OCI-LY7 (cell line): ENCODE measurements at regions not wholly inside any gene's neighbourhood (a gene's known extent, or its start where the extent isn't known, plus 50 kb on each side); places are given as distances from the start of the nearest gene placed in this dataset.
A peak's percentile ranks its signal among the peaks of the same experiment; 100 is the strongest.

Experiments used
- BruUV-seq: library from RNA; stranded (reverse); fragments of 400-500 nt; replicated peaks from 2 replicates; lab custom pipeline; 2021; lab: Mats Ljungman, UMichigan
- CTCF ChIA-PET: fragments of 300-600 bp; sonication (Branson Sonifier 250); formaldehyde crosslinking; loops from one replicate; lab custom pipeline; 2022; ENCODE audit warnings: antibody characterized with exemption; ENCODE audit not compliant: unreplicated experiment; lab: Charles Lee
- POLR2A ChIA-PET: fragments of 300-600 bp; sonication (Branson Sonifier 250); formaldehyde crosslinking; loops from one replicate; lab custom pipeline; 2022; ENCODE audit warnings: antibody characterized with exemption; lab: Charles Lee
- DNase-seq: peaks from one replicate; pipeline ENCODE4 v3.0.0-alpha.2; 2015; ENCODE audit warnings: low spot score
- H2AFZ ChIP-seq: fragments of 200-600 bp; sonication (generic), shearing (Covaris generic); 2 replicates; pipeline ENCODE4 v1.6.1; 2014; ENCODE audit warnings: mild to moderate bottlenecking, antibody characterized with exemption, low read length, moderate library complexity
- H3K27ac ChIP-seq: fragments of 200-600 bp; sonication (generic); 2 replicates; pipeline ENCODE4 v1.5.1; 2014; ENCODE audit warnings: mixed run types, low read depth, mild to moderate bottlenecking, moderate library complexity, low read length, inconsistent platforms; ENCODE audit not compliant: poor library complexity, severe bottlenecking
- H3K36me3 ChIP-seq: fragments of 200-600 bp; sonication (generic); 2 replicates; pipeline ENCODE4 v1.6.1; 2014; ENCODE audit warnings: mild to moderate bottlenecking, antibody characterized with exemption, low read length, moderate library complexity, mixed read lengths; ENCODE audit not compliant: insufficient read depth
- H3K4me1 ChIP-seq: fragments of 200-600 bp; sonication (generic); 2 replicates; pipeline ENCODE4 v1.5.1; 2014; ENCODE audit warnings: mild to moderate bottlenecking, low read length; ENCODE audit not compliant: insufficient read depth, poor library complexity, severe bottlenecking
- H3K4me2 ChIP-seq: fragments of 200-600 bp; sonication (generic); 2 replicates; pipeline ENCODE4 v1.6.1; 2014; ENCODE audit warnings: mild to moderate bottlenecking, low read length
- H3K4me3 ChIP-seq: fragments of 200-600 bp; sonication (generic); 2 replicates; pipeline ENCODE4 v1.5.1; 2014; ENCODE audit warnings: mild to moderate bottlenecking, low read depth, low read length; ENCODE audit not compliant: poor library complexity, severe bottlenecking
- H3K79me2 ChIP-seq: fragments of 200-600 bp; sonication (generic); 2 replicates; pipeline ENCODE4 v1.6.1; 2016; ENCODE audit warnings: low read depth, mild to moderate bottlenecking, low read length, moderate library complexity, mixed read lengths; ENCODE audit not compliant: insufficient read depth
- H3K9me2 ChIP-seq: fragments of 200-600 bp; sonication (generic); 2 replicates; pipeline ENCODE4 v1.6.1; 2016; ENCODE audit warnings: mild to moderate bottlenecking, low read length, mixed read lengths; ENCODE audit not compliant: insufficient read depth
- H3K9me3 ChIP-seq: fragments of 200-600 bp; sonication (generic); 2 replicates; pipeline ENCODE4 v1.6.1; 2014; ENCODE audit warnings: mild to moderate bottlenecking, mixed run types, low read length, mixed read lengths
- H4K20me1 ChIP-seq: fragments of 200-600 bp; sonication (generic); 2 replicates; pipeline ENCODE4 v1.6.1; 2014; ENCODE audit warnings: mild to moderate bottlenecking, antibody characterized with exemption, low read length, moderate library complexity, mixed read lengths; ENCODE audit not compliant: insufficient read depth
- EZH2phosphoT487 ChIP-seq: fragments of 200-600 bp; sonication (generic); IDR thresholded peaks from 2 replicates; pipeline ENCODE4 v1.6.1; 2018; ENCODE audit warnings: low read depth, borderline replicate concordance, mild to moderate bottlenecking, mixed run types, antibody characterized with exemption, low read length, moderate library complexity, mixed read lengths
- intact Hi-C: fragments of 100-400 bp; cut with micrococcal nuclease; formaldehyde crosslinking; loops from one replicate; pipeline ENCODE4 v1.10.0; 2022; ENCODE audit not compliant: unreplicated experiment
- TF ChIP-seq, protein P1 (sequence below): fragments of 200-600 bp; sonication (generic); conservative IDR thresholded peaks from 2 replicates; pipeline ENCODE4 v1.5.1; 2014; ENCODE audit warnings: mild to moderate bottlenecking, antibody characterized with exemption, low read length, moderate library complexity, mixed read lengths

DNA sequence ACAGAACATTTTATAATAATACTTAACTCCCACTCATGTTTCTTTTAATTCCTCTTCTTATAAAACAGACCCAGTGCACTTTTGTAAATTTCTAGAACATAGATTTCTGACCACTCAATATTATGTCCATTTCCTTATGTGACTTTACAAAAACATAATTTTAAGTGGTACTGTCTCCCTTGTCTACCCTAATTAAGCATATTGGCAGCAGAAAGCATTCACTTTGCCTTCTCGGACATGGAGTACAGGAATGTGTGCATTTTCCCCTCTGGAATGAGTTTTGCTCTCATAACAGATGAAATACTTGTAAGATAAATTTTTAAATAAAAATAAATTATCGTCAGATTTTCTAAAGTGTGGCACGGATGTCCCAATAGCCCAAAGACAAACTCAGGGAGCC, 129.5 kb upstream of the MDM1 start:
- no peak overlapping the region for H3K27ac ChIP-seq
- H4K20me1 ChIP-seq, result no peaks in the 10 kb centered on the region
- intact Hi-C loops, result no loop called here
- ChIA-PET CTCF (no interaction called here), POLR2A (interaction anchor here (0.6 kb wide), 2 partner anchors 132 to 379 kb away, joined by 3 to 4 read pairs; no protein-coding TSS in a partner anchor)
- no peaks in the 10 kb centered on the region for H3K36me3 ChIP-seq
- no peak overlapping the region for H2AFZ ChIP-seq
- no peaks in the 10 kb centered on the region for H3K9me3 ChIP-seq
- no peak overlapping the region for H3K4me3 ChIP-seq
- H3K9me2 ChIP-seq, result no peaks in the 10 kb centered on the region
- no peak for TF ChIP-seq EZH2phosphoT487
- TF ChIP-seq, protein P1, sequence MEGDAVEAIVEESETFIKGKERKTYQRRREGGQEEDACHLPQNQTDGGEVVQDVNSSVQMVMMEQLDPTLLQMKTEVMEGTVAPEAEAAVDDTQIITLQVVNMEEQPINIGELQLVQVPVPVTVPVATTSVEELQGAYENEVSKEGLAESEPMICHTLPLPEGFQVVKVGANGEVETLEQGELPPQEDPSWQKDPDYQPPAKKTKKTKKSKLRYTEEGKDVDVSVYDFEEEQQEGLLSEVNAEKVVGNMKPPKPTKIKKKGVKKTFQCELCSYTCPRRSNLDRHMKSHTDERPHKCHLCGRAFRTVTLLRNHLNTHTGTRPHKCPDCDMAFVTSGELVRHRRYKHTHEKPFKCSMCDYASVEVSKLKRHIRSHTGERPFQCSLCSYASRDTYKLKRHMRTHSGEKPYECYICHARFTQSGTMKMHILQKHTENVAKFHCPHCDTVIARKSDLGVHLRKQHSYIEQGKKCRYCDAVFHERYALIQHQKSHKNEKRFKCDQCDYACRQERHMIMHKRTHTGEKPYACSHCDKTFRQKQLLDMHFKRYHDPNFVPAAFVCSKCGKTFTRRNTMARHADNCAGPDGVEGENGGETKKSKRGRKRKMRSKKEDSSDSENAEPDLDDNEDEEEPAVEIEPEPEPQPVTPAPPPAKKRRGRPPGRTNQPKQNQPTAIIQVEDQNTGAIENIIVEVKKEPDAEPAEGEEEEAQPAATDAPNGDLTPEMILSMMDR, result no peak
- H3K79me2 ChIP-seq, result no peaks in the 10 kb centered on the region
- no TSS peak for BruUV-seq
- H3K4me2 ChIP-seq, result no peak overlapping the region
- H3K4me1 ChIP-seq, result no peaks in the 10 kb centered on the region
- DNase-seq, result no peak

DNA sequence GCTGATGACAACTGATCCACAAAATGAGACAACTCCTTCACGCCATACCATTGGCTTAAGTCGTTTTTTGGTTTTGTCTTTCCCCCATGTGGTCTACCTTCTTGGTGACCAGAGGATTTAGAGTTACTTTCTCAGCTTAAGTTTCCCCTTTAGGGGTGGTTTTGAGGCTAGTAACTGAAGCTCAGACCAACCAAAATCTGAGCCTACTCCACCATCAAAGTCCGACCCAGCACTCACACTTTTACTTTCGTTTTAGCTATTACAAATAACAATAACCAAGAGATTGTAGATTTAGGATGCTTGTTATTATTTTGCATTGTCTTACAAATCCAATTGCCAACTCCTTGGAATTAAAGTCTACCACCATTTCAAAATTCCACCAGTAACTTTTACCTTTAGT, 130.6 kb upstream of the MDM1 start:
- Histone ChIP-seq H4K20me1 (no peaks in the 10 kb centered on the region), H3K4me1 (no peaks in the 10 kb centered on the region), H3K9me2 (no peaks in the 10 kb centered on the region), H3K27ac (no peak overlapping the region), H3K4me3 (peak overlapping the region; percentile 21), H3K9me3 (no peaks in the 10 kb centered on the region), H3K4me2 (peak overlapping the region; percentile 50), H2AFZ (peak overlapping the region; percentile 61; the same call in 1 of the 2 replicates), H3K36me3 (no peaks in the 10 kb centered on the region), H3K79me2 (no peaks in the 10 kb centered on the region)
- BruUV-seq, result no TSS peak
- TF ChIP-seq, protein P1, result no peak
- TF ChIP-seq EZH2phosphoT487, result no peak
- intact Hi-C loops, result no loop called here
- peak; percentile 3 for DNase-seq
- CTCF ChIA-PET, result no interaction called here
- POLR2A ChIA-PET, result interaction anchor here (0.6 to 0.7 kb wide), 5 partner anchors 8 to 340 kb away, joined by 3 to 7 read pairs (median 3); no protein-coding TSS in a partner anchor

DNA sequence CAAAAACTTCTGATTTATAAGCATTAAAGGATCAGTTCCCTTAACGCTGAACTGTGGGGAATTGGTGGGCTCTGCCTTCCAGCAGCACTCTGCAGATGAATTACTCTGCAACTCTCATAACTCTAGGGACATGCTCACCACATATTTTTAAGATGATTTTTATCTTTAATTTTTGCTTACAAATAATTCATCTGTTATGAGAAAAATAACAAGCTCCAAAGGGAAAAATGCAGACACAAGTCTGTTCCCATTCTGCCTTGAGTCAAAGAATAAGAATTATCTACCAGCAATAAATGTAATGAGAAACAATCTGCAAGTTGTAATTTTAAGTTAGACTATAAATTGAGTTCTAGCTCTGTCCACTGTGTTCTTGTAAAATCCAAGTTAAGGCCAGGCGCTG, 133.1 kb upstream of the MDM1 start:
- no peak overlapping the region for H3K27ac ChIP-seq
- BruUV-seq, result no TSS peak
- H4K20me1 ChIP-seq, result no peaks in the 10 kb centered on the region
- no peaks in the 10 kb centered on the region for H3K9me2 ChIP-seq
- no peaks in the 10 kb centered on the region for H3K9me3 ChIP-seq
- POLR2A ChIA-PET, result no interaction called here
- intact Hi-C loops, result no loop called here
- H2AFZ ChIP-seq, result no peak overlapping the region
- H3K4me2 ChIP-seq, result no peak overlapping the region
- TF ChIP-seq EZH2phosphoT487, result no peak
- TF ChIP-seq, protein P1, result no peak
- no peak for DNase-seq
- H3K79me2 ChIP-seq, result no peaks in the 10 kb centered on the region
- no peaks in the 10 kb centered on the region for H3K36me3 ChIP-seq
- H3K4me3 ChIP-seq, result no peak overlapping the region
- no peaks in the 10 kb centered on the region for H3K4me1 ChIP-seq
- CTCF ChIA-PET, result no interaction called here
